AG09319 (cell line): ENCODE measurements at regions not wholly inside any gene's neighbourhood (a gene's known extent, or its start where the extent isn't known, plus 50 kb on each side); places are given as distances from the start of the nearest gene placed in this dataset.
"Not testable (repeated sequence)": the region's sequence is repeated elsewhere in the genome, so short reads cannot be mapped to it uniquely, and the experiment has no call there.

ENCODE experiments used
- DNase-seq: peaks from one replicate; pipeline ENCODE4 v3.0.0-alpha.2; 2010; ENCODE audit warnings: low read depth; ENCODE audit errors: extremely low read depth
- CTCF ChIP-seq: IDR thresholded peaks from 2 replicates; pipeline ENCODE4 v1.5.1; 2011; ENCODE audit warnings: low read depth, mild to moderate bottlenecking, inconsistent platforms, low read length, moderate library complexity

- DNase-seq, result no peak
- no peak for TF ChIP-seq CTCF
Measured at GRCh38 chr17:13835151-13835550, 233.4 kb upstream of the HS3ST3A1 start.

DNA sequence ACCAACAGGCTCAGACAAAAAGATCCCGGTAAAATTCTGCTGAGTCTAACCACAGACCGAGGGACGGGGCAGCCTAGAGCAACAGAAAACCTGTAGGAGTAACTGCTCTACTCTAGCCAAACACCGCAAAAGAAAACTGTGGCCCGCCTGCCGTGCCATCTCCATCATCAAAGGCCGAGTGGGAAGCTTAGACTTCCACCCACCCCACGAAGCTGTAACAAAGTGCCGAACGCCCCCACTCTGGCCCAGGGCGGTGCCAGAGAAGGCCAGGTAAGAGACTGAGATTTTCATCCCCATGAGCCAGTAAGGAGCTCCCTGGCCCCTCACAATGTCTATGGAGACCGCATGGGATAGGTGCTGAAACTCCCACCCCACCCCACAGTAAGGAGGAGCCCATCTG, 231.9 kb upstream of the COX10 start:
- no peak for DNase-seq

DNA sequence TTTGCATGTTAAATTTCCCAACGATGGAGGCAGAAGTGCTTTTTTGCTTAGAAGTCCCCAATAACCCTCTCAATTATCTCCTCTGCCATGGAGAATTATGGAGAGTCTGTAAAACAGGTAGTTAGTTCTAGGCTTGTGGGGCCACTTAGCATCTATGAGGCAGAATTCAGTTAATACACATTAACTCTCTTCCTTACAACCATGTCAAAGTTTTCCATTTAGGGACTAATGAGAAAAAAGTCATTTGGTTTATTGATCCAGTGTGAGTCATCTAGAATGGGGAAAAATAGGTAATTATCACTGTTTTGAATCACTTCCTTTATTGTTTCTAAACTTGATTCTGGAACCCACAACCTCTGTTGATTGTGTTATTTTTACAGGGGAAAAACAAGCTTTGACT, 229.1 kb upstream of the COX10 start:
- no peak for TF ChIP-seq CTCF
- no peak for DNase-seq

More for the DNA sequence above, 231.9 kb upstream of the COX10 start:
- no peak for TF ChIP-seq CTCF

DNA sequence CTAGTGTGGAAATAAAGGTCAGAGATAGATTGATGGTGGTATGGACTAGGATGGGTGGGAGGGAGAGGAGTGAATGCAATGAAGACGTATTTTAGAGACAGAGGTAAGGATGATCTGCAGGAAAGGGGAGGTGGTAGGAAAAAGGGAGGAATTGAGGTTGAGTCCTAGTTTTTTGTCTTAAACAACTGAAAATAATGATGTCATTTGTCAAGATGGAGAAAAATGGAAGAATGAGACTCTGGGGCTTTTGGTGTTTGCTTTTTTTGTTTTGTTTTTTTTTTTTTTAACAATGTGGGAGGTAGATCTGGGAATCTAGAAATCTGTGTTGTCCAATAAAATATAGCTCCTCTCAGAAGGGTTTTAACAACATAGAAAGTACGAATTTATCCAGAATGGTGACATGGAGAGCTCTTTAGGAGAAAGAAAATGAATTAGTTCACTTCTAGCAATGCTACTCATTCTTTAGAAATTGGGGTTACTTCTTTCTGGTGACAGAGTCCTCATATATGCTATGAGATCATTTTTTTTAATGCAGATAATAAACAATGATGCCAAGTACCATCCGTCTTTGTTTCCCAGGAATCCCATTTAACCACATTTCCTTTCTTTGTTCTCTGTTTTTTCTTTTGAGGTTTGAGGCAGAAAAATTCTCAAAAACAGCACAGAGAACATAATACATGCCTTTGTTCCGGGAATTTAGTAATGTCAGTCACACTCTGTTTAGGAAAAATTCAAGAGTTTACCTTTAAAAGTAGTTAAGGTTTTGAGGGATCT, 225.3 kb upstream of the COX10 start:
- no peak for DNase-seq
- no peak for TF ChIP-seq CTCF

GRCh38 chr17:13851889-13852288, 217.4 kb upstream of the COX10 start:
- TF ChIP-seq CTCF, result no peak
- no peak for DNase-seq

DNA sequence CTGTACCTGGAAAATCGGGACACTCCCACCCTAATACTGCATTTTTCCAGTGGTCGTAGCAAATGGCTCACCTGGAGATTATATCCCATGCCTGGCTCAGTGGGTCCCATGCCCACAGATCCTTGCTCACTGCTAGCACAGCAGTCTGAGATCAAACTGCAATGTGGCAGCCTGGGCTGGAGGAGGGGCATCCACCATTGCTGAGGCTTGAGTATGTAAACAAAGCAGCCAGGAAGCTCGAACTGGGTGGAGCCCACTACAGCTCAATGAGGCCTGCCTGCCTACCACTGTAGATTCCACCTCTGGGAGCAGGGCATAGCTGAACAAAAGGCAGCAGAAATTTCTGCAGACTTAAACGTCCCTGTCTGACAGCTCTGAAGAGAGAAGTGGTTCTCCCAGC, 213.6 kb upstream of the COX10 start:
- not testable (repeated sequence) for DNase-seq

GRCh38 chr17:13862346-13862745, 207.0 kb upstream of the COX10 start:
- DNase-seq, result no peak
- no peak for TF ChIP-seq CTCF

DNA sequence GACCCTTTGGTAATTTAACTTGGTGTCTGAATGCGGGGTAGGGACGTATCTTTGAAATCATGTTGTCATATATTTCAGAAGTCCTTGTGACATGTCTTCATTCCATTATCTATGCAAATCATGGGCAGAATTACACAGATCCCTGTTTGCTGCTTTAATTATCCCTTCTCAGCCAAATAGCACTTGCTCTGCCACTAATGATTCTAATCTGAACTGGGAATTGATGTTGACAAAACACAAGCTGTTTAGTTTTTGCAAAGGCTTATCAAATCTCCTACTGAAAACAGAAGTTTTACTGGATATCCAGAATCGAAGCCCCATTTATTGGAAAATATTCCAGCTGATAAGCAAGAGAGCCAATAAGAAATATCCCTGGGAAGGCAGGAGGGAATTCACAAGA, 205.9 kb upstream of the COX10 start:
- no peak for TF ChIP-seq CTCF
- DNase-seq, result no peak
